Mesenteric fat pad (tissue), 1 donor: ENCODE measurements at regions not wholly inside any gene's neighbourhood (a gene's known extent, or its start where the extent isn't known, plus 50 kb on each side); places are given as distances from the start of the nearest gene placed in this dataset.

Experiments
- DNase-seq: peaks from one replicate; pipeline ENCODE4 v3.0.0-alpha.2; 2020; ENCODE audit warnings: low spot score
- donor health status: DM: yes; HTN: yes; CAD: no.

- no peak for DNase-seq
Observed at GRCh38 chr3:64763980-64764379, 76.2 kb upstream of the ADAMTS9 start.

GRCh38 chr3:64761729-64762128, 73.9 kb upstream of the ADAMTS9 start:
- no peak for DNase-seq

DNA sequence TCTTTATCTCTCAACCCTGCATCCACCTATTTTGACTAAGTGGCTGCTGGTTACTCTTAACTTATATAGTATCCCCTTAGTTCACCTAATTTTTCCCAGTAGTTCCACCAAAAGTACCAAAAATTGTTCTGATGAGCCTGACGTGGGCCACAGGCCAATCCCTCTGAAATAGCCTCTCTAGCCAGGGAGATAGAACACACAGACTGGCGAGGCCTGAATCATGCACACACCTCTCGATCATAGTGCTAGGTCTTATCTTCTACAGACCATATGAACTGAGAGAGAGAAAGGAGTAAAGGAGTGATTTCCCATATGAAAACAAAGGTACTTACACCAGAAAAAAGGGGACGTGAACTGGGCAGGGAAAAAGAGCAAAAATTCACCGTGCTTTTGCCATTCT, 72.5 kb upstream of the ADAMTS9 start:
- DNase-seq, result no peak

- DNase-seq, result no peak
Observed at GRCh38 chr3:64759811-64760210, 72.0 kb upstream of the ADAMTS9 start.

DNA sequence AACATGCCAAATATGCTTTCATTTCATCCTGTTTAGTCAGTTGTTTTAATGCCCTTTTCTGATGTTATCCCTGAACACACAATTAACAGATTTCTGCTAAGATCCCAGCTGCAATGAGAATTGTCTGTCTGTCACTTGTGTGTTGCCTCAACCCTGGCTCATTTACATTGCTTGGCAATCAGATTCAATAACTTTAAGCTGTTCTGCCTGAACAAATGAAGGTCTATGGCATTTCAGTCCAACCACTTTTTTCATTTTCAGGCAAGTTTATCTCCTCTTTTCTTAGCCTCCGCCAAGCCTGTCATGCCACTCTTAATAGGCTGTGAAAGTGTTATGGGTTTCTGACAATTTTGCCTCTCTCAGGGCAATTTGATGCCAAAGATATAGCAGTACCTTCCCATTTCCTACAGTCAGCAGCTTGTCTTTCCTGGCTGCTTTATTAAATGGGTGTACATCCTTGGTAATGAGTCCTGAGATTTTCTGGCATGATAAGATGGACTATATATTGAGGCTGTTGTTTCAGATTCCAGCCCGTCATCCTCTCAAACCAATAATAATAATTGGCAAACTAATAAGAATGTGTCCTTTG, 68.7 kb upstream of the ADAMTS9 start:
- no peak for DNase-seq

GRCh38 chr3:64748244-64748904, 60.6 kb upstream of the ADAMTS9 start:
- DNase-seq, result no peak

DNA sequence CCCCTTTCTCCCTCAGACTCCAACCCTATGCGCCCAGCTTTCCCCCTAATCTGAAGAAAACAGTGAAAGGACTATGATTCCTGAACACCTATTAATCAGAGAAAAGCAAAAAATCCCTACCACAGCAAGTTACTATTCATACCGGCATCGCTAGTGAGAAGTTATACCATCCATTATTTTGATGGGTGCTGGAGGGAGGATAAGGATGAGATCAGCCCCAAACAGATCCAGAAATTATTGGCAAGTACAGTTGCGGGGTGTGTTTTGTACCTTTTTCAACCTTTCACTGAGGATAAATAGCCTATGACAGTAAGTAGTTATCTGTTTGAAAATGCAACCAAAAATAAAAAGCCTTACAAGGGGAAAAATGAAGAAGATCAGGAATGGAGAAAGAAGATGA, 59.9 kb upstream of the ADAMTS9 start:
- DNase-seq, result no peak

DNA sequence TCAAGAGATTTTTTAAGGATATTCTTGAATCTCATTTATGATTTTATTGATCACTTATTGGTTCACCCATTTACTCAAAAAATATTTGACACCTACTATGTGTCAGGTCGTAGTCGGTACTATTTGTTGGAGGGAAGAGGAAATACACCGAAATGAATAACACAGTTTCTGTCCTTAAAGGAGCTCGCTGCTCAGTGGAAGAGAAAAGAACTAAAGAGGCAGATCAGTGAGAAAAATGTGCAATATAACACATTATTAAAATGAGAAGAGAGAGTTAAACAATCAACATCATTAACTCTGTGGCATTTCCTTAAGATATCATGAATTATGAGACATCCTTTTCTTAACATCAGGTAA, 56.1 kb upstream of the ADAMTS9 start:
- DNase-seq, result no peak

DNA sequence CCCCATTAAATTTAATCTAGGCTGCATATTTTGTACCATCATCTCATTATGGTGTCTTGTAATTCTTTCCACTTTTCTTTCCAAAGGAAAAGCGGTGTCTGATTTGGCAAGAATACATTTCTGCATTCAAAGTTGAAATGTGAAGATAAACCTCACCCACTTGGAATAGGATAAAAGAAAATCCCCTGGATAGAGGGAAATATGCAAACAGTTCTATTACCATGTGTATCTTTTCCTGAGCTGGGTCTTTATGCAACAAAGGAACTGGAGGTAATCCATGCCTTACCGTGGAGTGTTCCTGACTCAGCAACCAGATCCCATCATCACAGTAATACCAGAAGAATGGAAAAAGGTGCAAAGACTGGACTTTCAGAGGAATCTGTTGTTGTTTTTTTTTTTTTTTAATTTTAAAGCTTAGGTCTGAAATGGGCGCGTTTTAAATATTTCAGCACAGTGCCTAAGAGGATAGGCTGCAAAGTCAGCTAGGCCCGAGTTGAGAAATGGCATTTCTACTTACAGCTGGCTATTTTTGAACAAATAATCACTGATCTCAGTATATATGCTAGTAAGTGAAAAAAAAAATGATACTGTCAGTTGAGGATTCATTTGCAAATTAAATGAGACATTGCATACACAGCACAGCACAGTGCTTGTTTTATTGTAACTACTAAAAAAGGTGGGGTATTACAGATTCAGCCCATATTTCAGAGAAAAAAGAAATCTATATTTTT, 55.5 kb upstream of the ADAMTS9 start:
- no peak for DNase-seq

GRCh38 chr3:64741341-64741740, 53.5 kb upstream of the ADAMTS9 start:
- DNase-seq, result no peak

GRCh38 chr3:64739971-64740631, 52.3 kb upstream of the ADAMTS9 start:
- no peak for DNase-seq
